A549 (cell line): ENCODE measurements at regions not wholly inside any gene's neighbourhood (a gene's known extent, or its start where the extent isn't known, plus 50 kb on each side); places are given as distances from the start of the nearest gene placed in this dataset.

Source experiments
- CEBPB ChIP-seq, 2 experiments: fragments of >200 bp in 1 of 2; sonication (Bioruptor Twin) in 1 of 2; formaldehyde crosslinking in 1 of 2; IDR thresholded peaks; 2 replicates each; pipeline ENCODE4 v1.6.1; 2012 to 2016
- MYC ChIP-seq: IDR thresholded peaks from 2 replicates; pipeline ENCODE4 v1.6.1; 2012; ENCODE audit warnings: mild to moderate bottlenecking, inconsistent platforms, low read length, improper control_type of control experiment, borderline replicate concordance
- ZFP36 ChIP-seq: fragments of 450-650 bp; IDR thresholded peaks from 2 replicates; pipeline ENCODE4 v1.6.1; 2014; ENCODE audit warnings: borderline replicate concordance; ENCODE audit not compliant: partially characterized antibody
- TF ChIP-seq, protein P1 (sequence below): fragments of >200 bp; sonication (Bioruptor Twin); formaldehyde crosslinking; IDR thresholded peaks from 3 replicates; pipeline ENCODE4 v1.5.1; 2016
- TF ChIP-seq, protein P2 (sequence below): IDR thresholded peaks from 2 replicates; pipeline ENCODE4 v1.6.1; 2012

DNA sequence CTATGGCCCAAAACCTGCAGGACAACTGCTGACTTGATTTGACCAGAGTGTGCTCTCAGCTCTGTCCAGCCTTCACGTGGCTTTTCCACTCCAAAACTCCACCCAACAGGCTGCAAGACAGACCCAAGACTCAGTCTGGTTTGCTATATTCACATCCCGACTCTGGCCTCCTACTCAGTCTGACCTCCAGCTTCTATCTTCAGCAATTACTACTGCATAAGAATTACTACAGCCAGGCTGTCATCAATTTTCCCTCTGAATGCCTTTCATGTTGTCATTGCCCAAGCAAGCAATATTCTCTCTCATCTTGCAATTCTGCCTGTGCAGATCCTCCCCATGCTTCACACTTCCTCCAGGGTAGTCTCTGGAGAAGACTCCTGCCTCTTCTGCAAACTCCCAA lies 53.6 kb upstream of the GYPC start:
- TF ChIP-seq, protein P1, sequence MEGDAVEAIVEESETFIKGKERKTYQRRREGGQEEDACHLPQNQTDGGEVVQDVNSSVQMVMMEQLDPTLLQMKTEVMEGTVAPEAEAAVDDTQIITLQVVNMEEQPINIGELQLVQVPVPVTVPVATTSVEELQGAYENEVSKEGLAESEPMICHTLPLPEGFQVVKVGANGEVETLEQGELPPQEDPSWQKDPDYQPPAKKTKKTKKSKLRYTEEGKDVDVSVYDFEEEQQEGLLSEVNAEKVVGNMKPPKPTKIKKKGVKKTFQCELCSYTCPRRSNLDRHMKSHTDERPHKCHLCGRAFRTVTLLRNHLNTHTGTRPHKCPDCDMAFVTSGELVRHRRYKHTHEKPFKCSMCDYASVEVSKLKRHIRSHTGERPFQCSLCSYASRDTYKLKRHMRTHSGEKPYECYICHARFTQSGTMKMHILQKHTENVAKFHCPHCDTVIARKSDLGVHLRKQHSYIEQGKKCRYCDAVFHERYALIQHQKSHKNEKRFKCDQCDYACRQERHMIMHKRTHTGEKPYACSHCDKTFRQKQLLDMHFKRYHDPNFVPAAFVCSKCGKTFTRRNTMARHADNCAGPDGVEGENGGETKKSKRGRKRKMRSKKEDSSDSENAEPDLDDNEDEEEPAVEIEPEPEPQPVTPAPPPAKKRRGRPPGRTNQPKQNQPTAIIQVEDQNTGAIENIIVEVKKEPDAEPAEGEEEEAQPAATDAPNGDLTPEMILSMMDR = no peak
- TF ChIP-seq MYC (no peak), ZFP36 (no peak), CEBPB (IDR thresholded peaks at IDR 0.05) (no peak)
- TF ChIP-seq, protein P2, sequence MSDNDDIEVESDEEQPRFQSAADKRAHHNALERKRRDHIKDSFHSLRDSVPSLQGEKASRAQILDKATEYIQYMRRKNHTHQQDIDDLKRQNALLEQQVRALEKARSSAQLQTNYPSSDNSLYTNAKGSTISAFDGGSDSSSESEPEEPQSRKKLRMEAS = no peak
